ENCODE measurements at regions not wholly inside any gene's neighbourhood (a gene's known extent, or its start where the extent isn't known, plus 50 kb on each side); places are given as distances from the start of the nearest gene placed in this dataset.

- TF ChIP-seq EZH2 (IDR thresholded peaks at IDR 0.05; ENCODE audit: low read depth, unreplicated experiment) (no peak), CTCF (conservative IDR thresholded peaks at IDR 0.05; ENCODE audit: low read depth in 2 of 2) (no peak), EZH2phosphoT487 (IDR thresholded peaks at IDR 0.05; ENCODE audit: unreplicated experiment) (no peak), POLR2AphosphoS5 (IDR thresholded peaks at IDR 0.05; ENCODE audit: low read depth) (no peak)
Measured at GRCh38 chr4:27248829-27249228, 388.2 kb downstream of the STIM2 start.
